Activated T-cell treated with anti-CD3 and anti-CD28 coated beads for 24 hours (primary cell): ENCODE measurements at regions not wholly inside any gene's neighbourhood (a gene's known extent, or its start where the extent isn't known, plus 50 kb on each side); places are given as distances from the start of the nearest gene placed in this dataset.
A peak's percentile ranks its signal among the peaks of the same experiment; 100 is the strongest.
"Not testable (repeated sequence)": the region's sequence is repeated elsewhere in the genome, so short reads cannot be mapped to it uniquely, and the experiment has no call there.

Experiments used
- DNase-seq: peaks from one replicate; pipeline ENCODE4 v3.0.0-alpha.2; 2020; ENCODE audit warnings: low read depth

- no peak for DNase-seq
Observed at GRCh38 chr12:13924286-13924685, 57.1 kb downstream of the GRIN2B start.

GRCh38 chr12:13918897-13919296, 62.5 kb downstream of the GRIN2B start:
- no peak for DNase-seq

- DNase-seq: no peak
Observed at GRCh38 chr12:13915096-13915495, 66.3 kb downstream of the GRIN2B start.

- DNase-seq: no peak
Observed at GRCh38 chr12:13913371-13913770, 68.0 kb downstream of the GRIN2B start.

GRCh38 chr12:13911756-13912554, 69.4 kb downstream of the GRIN2B start:
- DNase-seq: no peak

- DNase-seq: no peak
Observed at GRCh38 chr12:13905794-13906193, 75.6 kb downstream of the GRIN2B start.

- no peak for DNase-seq
Observed at GRCh38 chr12:13900718-13901117, 80.7 kb downstream of the GRIN2B start.

GRCh38 chr12:13898387-13898786, 83.0 kb downstream of the GRIN2B start:
- DNase-seq: not testable (repeated sequence)

GRCh38 chr12:13897811-13898210, 83.6 kb downstream of the GRIN2B start:
- DNase-seq: no peak

- DNase-seq: no peak
Observed at GRCh38 chr12:13896063-13896626, 85.3 kb downstream of the GRIN2B start.

GRCh38 chr12:13891902-13892301, 89.5 kb downstream of the GRIN2B start:
- DNase-seq: no peak

- DNase-seq: no peak
Observed at GRCh38 chr12:13890943-13891342, 90.5 kb downstream of the GRIN2B start.

GRCh38 chr12:13887779-13888388, 93.5 kb downstream of the GRIN2B start:
- DNase-seq: no peak

GRCh38 chr12:13882176-13882575, 99.2 kb downstream of the GRIN2B start:
- DNase-seq: no peak

GRCh38 chr12:13880613-13881012, 100.8 kb downstream of the GRIN2B start:
- no peak for DNase-seq

GRCh38 chr12:13875744-13876143, 105.7 kb downstream of the GRIN2B start:
- DNase-seq: no peak

- no peak for DNase-seq
Observed at GRCh38 chr12:13870255-13870654, 111.1 kb downstream of the GRIN2B start.

GRCh38 chr12:13864081-13864673, 117.2 kb downstream of the GRIN2B start:
- DNase-seq: peak; percentile 37

GRCh38 chr12:13857750-13858149, 123.7 kb downstream of the GRIN2B start:
- no peak for DNase-seq

- DNase-seq: no peak
Observed at GRCh38 chr12:13853471-13853870, 127.9 kb downstream of the GRIN2B start.

GRCh38 chr12:13851828-13852227, 129.6 kb downstream of the GRIN2B start:
- DNase-seq: no peak

- no peak for DNase-seq
Observed at GRCh38 chr12:13849456-13849855, 131.9 kb downstream of the GRIN2B start.

- no peak for DNase-seq
Observed at GRCh38 chr12:13843841-13844240, 137.6 kb downstream of the GRIN2B start.
